ENCODE measurements at regions not wholly inside any gene's neighbourhood (a gene's known extent, or its start where the extent isn't known, plus 50 kb on each side); places are given as distances from the start of the nearest gene placed in this dataset.

DNA sequence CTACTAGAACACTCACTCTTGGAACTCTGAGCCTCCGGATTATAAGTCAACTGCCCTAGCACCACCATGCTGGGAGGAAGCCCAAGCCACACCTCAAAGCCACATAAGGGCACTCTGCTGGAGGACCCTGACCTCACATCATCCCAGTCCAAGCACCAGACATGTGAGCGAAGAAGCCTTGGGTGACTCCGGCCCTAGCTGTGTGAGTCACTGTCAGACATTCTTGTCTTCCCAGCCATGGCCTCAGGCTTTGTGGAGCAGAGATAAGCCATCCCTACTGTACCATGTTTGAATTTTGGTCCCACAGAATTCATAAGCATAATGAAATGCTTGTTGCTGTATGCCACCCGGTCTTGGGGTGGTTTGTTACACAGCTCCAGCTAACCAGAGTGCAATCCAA, 247.7 kb downstream of the SOD2 start:
- TF ChIP-seq YY1 (IDR thresholded peaks at IDR 0.05; ENCODE audit: insufficient read depth, insufficient read length) (no peak), ZNF274 (IDR thresholded peaks at IDR 0.05; ENCODE audit: low read depth, low read length) (no peak), SUZ12 (IDR thresholded peaks at IDR 0.05; ENCODE audit: extremely low read depth, insufficient read depth, insufficient read length) (no peak)

Measured in NT2/D1 (cell line).